ENCODE measurements at regions not wholly inside any gene's neighbourhood (a gene's known extent, or its start where the extent isn't known, plus 50 kb on each side); places are given as distances from the start of the nearest gene placed in this dataset.
"Not testable (repeated sequence)": the region's sequence is repeated elsewhere in the genome, so short reads cannot be mapped to it uniquely, and the experiment has no call there.

- DNase-seq = no peak
Measured at GRCh38 chr1:168419736-168420135, 124.1 kb downstream of the XCL2 start.

DNA sequence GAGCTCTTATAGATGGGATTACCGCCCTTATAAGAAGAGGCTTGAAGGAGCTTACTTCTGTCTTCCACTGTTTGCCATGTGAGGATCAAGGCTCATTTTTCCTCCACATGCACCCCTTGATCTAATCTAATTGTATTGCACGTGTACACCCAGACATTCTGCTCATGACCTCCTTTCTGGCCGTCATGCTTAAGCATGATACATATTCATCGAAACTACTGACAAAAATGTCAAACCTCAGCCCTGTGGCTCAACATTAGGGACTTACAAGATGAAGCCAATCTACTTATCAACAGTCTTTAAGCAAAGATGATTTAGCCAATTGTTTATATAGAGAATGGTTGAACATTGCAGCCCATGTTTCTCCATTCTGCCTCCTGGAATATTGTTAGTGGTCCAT, 127.6 kb downstream of the XCL2 start:
- DNase-seq = no peak

- no peak for DNase-seq
Measured at GRCh38 chr1:168414914-168415313, 128.9 kb downstream of the XCL2 start.

- no peak for DNase-seq
Measured at GRCh38 chr1:168410464-168410863, 129.8 kb downstream of the TBX19 start.

- peak; percentile 45 for DNase-seq
Measured at GRCh38 chr1:168408884-168409283, 128.2 kb downstream of the TBX19 start.

GRCh38 chr1:168408539-168408865, 127.8 kb downstream of the TBX19 start:
- DNase-seq = no peak

GRCh38 chr1:168407832-168408538, 127.3 kb downstream of the TBX19 start:
- no peak for DNase-seq

DNA sequence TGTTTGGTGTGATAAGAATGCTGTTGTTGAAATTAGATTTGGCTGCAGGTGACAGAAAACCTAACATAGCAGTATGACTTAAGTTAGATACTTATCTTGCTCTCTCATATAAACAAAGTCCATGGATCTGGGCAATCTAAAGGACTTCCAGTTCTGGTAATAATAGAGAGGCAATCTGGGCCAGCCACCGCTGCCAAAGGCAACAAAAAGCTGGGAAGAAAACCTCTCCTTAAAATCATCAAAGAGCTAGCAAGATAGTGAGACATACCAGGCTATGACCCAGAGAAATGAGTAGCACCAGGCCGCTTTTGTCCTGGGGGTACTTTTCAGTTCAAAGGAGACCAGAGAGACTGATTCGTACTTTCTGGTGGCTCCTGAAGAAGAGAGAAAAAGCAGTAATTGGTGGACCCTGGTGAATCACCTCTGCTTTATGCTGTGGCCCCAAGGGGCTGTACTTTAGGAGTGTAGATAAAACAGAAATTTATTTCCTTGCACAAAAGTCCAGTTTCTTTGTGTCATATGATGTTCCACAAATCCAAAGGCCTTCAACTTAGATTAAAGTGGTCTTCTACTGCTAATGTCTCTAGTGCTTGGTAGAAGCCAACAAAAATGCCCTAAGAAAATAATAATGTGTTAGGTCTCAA, 125.4 kb downstream of the TBX19 start:
- no peak for DNase-seq

- DNase-seq = no peak
Measured at GRCh38 chr1:168403140-168403539, 122.5 kb downstream of the TBX19 start.

GRCh38 chr1:168402466-168402865, 121.8 kb downstream of the TBX19 start:
- not testable (repeated sequence) for DNase-seq

GRCh38 chr1:168401341-168401740, 120.7 kb downstream of the TBX19 start:
- no peak for DNase-seq

GRCh38 chr1:168400139-168400538, 119.5 kb downstream of the TBX19 start:
- no peak for DNase-seq

DNA sequence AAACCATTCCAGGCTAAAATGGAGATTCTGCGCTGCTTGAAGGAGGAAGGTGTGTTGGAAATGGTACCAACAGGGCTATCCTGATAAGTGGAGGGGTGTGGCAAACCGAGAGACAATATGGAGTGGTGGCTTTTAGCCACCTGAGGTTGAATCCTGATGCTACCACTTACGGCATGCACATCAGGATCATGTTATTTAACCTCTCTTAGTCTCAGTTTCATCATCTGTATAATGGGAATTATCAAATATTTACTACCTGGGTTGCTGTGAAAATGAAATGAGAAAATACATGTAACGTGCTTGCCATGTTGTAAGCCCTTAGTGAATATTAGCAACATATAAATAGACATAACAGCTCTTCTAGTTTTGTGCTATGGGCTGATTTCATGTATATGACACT, 117.1 kb downstream of the TBX19 start:
- DNase-seq = no peak

DNA sequence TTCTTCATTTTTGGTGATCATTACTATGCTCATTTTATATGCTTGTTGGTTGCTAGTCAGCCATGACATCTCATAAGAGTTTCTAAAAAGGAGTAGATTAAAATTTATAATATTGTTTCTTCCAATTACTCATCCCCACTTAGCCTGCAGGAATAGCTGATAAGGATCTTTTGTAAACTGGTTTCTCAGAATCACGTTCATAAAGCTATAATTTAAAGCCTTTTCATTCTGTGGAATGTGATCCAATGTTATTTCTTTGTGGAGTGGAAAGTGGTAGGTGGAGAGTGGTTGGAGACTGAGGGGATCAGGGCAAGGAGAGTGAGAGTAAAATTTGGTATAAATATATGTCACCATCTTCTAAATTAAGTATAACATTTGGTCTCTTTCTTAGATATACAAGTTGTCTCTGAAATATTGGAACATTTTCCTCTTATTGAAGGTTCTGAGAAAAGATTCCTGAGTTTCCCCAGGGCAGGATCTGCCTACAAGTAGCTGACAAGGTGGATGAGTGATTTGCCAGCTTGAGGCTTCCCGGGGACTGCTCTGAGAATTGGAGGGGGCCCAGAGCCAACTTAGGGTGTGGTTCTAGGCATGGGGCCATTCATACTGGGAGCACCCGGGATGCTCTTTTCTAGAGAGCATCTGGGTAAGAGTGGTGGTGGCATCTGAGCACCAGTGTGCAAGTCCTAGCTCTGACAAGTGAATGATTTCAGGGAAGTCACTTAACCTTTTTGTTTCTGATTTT, 116.4 kb downstream of the TBX19 start:
- no peak for DNase-seq

DNA sequence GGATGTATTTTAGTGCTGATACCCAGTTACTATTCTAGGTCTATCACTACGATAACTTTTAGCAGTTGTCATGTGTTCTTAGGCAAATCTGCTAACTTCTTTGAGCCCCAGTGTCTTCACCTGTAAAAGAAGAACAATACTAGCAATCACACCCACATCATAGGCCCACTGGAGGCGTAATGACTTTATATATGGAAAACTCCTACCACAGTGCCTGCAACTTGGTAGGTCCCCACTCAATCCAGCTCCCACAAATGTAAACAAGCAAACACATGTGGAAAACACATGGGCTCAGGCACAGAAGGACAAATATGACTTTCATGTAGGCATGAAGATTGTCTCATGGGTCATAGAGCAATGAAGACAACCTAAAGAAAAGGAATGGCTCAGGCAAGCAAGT, 115.8 kb downstream of the TBX19 start:
- no peak for DNase-seq

GRCh38 chr1:168394858-168395257, 114.2 kb downstream of the TBX19 start:
- DNase-seq = no peak

DNA sequence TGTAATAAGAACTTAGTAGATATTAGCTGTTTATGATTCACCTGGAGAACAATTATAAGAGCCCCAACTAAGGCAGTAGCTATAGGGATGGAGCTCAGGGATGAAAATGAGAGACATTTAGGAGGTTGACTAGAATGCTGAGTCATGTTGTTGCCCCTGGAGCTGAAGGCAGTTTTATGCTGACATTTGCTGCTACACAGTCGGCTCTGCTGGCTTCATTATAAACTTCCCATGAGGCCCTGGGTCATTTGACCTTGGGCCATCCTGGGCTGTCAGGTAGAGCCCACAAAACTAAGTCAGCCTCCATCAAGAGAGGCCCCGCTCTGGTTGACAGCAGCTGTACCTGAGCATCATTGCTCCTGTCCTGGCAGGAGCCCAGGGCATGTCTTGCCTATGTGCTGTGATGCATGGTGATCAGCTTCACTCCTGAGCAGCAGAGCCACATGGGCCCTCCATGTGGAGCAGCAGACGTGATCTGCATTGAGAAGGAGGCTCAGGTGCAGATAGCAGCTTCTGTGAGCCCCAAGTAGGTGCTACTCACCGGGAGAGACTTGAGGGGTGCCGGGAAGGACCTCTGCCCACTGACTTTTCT, 112.4 kb downstream of the TBX19 start:
- DNase-seq = no peak

GRCh38 chr1:168391851-168392681, 111.4 kb downstream of the TBX19 start:
- DNase-seq = no peak

GRCh38 chr1:168390271-168390670, 109.6 kb downstream of the TBX19 start:
- DNase-seq = no peak

DNA sequence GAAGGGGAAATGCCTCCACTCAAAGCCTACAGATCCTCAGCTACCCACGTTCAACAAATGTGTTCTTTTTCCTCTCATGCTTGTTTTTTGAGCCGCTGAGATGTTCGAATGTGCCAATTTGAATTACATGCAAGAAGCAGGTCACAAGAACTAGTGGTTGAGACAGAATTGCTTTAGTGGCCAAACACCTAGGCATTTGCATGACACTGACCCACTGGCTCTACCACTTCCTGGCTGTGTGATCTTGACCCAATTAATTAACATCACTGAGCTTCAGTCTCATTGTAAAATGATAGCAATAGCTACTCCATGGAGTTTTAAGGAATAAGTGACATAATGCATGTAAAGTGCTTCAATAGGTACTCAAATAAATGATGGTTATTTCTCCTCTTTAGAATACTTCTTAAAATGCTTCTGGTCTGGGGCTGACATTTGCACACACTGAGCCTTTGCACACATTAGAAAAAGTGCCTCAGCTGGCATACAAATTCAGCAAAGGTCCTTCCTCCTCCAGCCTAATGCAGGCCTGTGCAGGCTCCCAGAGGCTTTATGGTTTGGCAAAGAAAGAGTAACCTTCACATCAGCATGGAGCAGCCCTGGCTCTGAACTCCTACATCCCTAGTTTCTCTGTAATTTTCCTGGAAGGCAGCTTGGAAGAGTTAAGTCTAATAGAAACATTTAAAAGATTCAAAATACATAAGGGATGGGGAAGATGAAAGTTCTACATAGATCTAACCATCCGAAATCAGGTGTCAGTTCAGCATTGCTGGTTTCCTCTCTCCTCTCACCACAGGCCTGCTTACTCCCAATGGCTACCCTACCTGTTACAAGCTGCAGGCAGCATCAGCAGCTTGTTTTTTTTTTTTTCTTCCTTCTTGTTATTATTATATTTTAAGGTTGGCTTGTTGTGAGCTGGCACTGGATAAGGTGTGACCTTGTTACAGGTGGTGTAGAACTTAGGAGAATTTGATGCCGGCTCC, 107.4 kb downstream of the TBX19 start:
- DNase-seq = no peak

GRCh38 chr1:168386949-168387586, 106.4 kb downstream of the TBX19 start:
- DNase-seq = peak; percentile 63

Data from effector CD4-positive, alpha-beta T cell (primary cell).